Retina (tissue), 1 donor: ENCODE measurements at regions not wholly inside any gene's neighbourhood (a gene's known extent, or its start where the extent isn't known, plus 50 kb on each side); places are given as distances from the start of the nearest gene placed in this dataset.

Experiments used
- DNase-seq: peaks from one replicate; pipeline ENCODE4 v3.0.0-alpha.2; 2016

GRCh38 chr12:19834592-19834991 lies 395.3 kb downstream of the AEBP2 start:
- no peak for DNase-seq

- DNase-seq = no peak
These were observed 396.8 kb downstream of the AEBP2 start for GRCh38 chr12:19836056-19836455.

- no peak for DNase-seq
These were observed 397.2 kb downstream of the AEBP2 start for GRCh38 chr12:19836456-19836855.

- DNase-seq = no peak
These were observed 398.3 kb downstream of the AEBP2 start for GRCh38 chr12:19837543-19837942.

- DNase-seq = no peak
These were observed 402.2 kb downstream of the AEBP2 start for GRCh38 chr12:19841451-19841850.

- no peak for DNase-seq
These were observed 402.8 kb downstream of the AEBP2 start for GRCh38 chr12:19842116-19842515.

- no peak for DNase-seq
These were observed 404.9 kb downstream of the AEBP2 start for GRCh38 chr12:19844224-19844623.

- no peak for DNase-seq
These were observed 407.3 kb downstream of the AEBP2 start for GRCh38 chr12:19846574-19846973.

- no peak for DNase-seq
These were observed 408.2 kb downstream of the AEBP2 start for GRCh38 chr12:19847294-19848059.

GRCh38 chr12:19848421-19848820 lies 409.1 kb downstream of the AEBP2 start:
- DNase-seq = no peak

- DNase-seq = no peak
These were observed 409.9 kb downstream of the AEBP2 start for GRCh38 chr12:19849208-19849607.

GRCh38 chr12:19850346-19851065 lies 411.2 kb downstream of the AEBP2 start:
- DNase-seq = peak; percentile 9

GRCh38 chr12:19852100-19852855 lies 413.0 kb downstream of the AEBP2 start:
- DNase-seq = no peak

- DNase-seq = no peak
These were observed 416.6 kb downstream of the AEBP2 start for GRCh38 chr12:19855851-19856250.

GRCh38 chr12:19856389-19856788 lies 417.1 kb downstream of the AEBP2 start:
- DNase-seq = no peak

GRCh38 chr12:19857204-19857603 lies 417.9 kb downstream of the AEBP2 start:
- DNase-seq = no peak

GRCh38 chr12:19867151-19867550 lies 427.9 kb downstream of the AEBP2 start:
- no peak for DNase-seq

- DNase-seq = no peak
These were observed 428.7 kb downstream of the AEBP2 start for GRCh38 chr12:19867970-19868369.

- DNase-seq = no peak
These were observed 430.1 kb downstream of the AEBP2 start for GRCh38 chr12:19869413-19869812.

GRCh38 chr12:19872621-19873540 lies 433.6 kb downstream of the AEBP2 start:
- DNase-seq = no peak

- no peak for DNase-seq
These were observed 440.8 kb downstream of the AEBP2 start for GRCh38 chr12:19880076-19880475.

GRCh38 chr12:19880721-19881120 lies 441.4 kb downstream of the AEBP2 start:
- no peak for DNase-seq

GRCh38 chr12:19882346-19882745 lies 443.1 kb downstream of the AEBP2 start:
- no peak for DNase-seq
